H1 (cell line): ENCODE measurements at regions not wholly inside any gene's neighbourhood (a gene's known extent, or its start where the extent isn't known, plus 50 kb on each side); places are given as distances from the start of the nearest gene placed in this dataset.

Source experiments
- JUN ChIP-seq: IDR thresholded peaks from 2 replicates; pipeline ENCODE4 v1.6.1; 2011; ENCODE audit warnings: low read depth, mild to moderate bottlenecking, improper control_type of control experiment, low read length
- KDM1A ChIP-seq: fragments of 200-600, 300-600 bp; sonication (generic); IDR thresholded peaks from 2 replicates; pipeline ENCODE4 v1.7.1; 2016; ENCODE audit warnings: mild to moderate bottlenecking, low read length, borderline replicate concordance
- SIN3A ChIP-seq, 2 experiments: IDR thresholded peaks in 1 of 2; conservative IDR thresholded peaks in 1 of 2; 2 replicates each; pipeline ENCODE4 v1.6.1; 2011 to 2012; ENCODE audit warnings: low read length in 2 of 2, improper control_type of control experiment in 1 of 2, low read depth in 1 of 2, mild to moderate bottlenecking in 1 of 2

GRCh38 chr11:119474682-119475596, 52.0 kb upstream of the THY1 start (continued):
- peak in 1 of 2 experiments; percentile 79; a peak in 1 of 4 replicates for TF ChIP-seq SIN3A (conservative IDR thresholded peaks at IDR 0.05 in 1 of 2, IDR thresholded peaks at IDR 0.05 in 1 of 2; ENCODE audit: low read depth in 1 of 2, low read length in 2 of 2)
- TF ChIP-seq JUN = no peak
- TF ChIP-seq KDM1A = no peak
